Activated T-cell treated with anti-CD3 and anti-CD28 coated beads, Interleukin-2, amount 50 U/mL, for 4 hours (primary cell): ENCODE measurements at regions not wholly inside any gene's neighbourhood (a gene's known extent, or its start where the extent isn't known, plus 50 kb on each side); places are given as distances from the start of the nearest gene placed in this dataset.

Experiments used
- ATAC-seq, 2 donors: fragments of 200-7000 bp; cut with Tn5 transposase; one replicate each; pipeline ENCODE4 v1.10.0; 2021
- DNase-seq: peaks from one replicate; pipeline ENCODE4 v3.0.0-alpha.2; 2020
- H3K27me3 Mint-ChIP-seq: one replicate; pipeline ENCODE4 v1.8.0; 2021; ENCODE audit warnings: low read depth, mixed read lengths
- H3K36me3 Mint-ChIP-seq: one replicate; pipeline ENCODE4 v1.8.0; 2022; ENCODE audit warnings: mixed read lengths; ENCODE audit not compliant: insufficient read depth
- H3K4me1 Mint-ChIP-seq: one replicate; pipeline ENCODE4 v1.8.0; 2021; ENCODE audit warnings: low read depth, mixed read lengths
- H3K4me3 Mint-ChIP-seq: one replicate; pipeline ENCODE4 v1.8.0; 2021; ENCODE audit warnings: mild to moderate bottlenecking, moderate library complexity, mixed read lengths
- H3K9me3 Mint-ChIP-seq: one replicate; pipeline ENCODE4 v1.8.0; 2021; ENCODE audit warnings: mixed read lengths

DNA sequence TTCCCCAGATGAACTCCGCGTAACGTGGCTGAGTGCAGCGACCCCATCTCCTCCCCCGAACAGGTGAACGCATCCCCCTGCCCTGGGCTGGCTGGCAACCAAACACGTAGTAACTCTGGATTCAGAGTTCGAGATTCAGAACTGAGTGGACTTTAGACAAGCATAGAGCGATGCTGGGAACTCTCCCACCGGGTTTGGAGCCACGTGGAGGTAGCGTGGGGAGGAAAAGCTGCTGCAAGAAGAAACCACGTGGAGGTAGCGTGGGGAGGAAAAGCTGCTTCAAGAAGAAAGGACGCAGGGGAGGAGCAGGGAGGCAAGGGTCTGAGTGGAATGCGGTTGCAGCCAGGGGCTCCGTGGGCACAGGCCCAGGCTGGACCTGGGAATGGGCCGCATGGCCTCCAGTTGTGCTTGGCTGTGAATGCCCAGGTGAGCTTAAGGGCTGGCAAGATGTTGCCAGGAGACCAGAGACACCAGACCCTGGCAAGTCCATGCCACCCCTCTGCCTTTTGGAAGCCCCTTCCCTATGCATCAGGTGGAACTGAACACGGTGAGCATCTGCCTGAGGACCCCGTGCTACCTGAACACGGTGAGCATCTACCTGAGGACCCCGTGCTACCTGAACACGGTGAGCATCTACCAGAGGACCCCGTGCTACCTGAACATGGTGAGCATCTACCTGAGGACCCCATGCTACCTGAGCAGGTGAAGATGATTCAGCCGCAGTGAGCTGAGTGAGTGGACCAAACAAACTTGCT is 118.0 kb upstream of the FRMD1 start:
- Mint-ChIP-seq H3K4me3 (no peak overlapping the region), H3K36me3 (no peaks in the 10 kb centered on the region), H3K4me1 (no peaks in the 10 kb centered on the region), H3K27me3 (peaks cover 14% of the 10 kb centered on the region), H3K9me3 (no peaks in the 10 kb centered on the region)
- ATAC-seq, result peak in 1 of 2 donors; percentile 29
- DNase-seq, result no peak

DNA sequence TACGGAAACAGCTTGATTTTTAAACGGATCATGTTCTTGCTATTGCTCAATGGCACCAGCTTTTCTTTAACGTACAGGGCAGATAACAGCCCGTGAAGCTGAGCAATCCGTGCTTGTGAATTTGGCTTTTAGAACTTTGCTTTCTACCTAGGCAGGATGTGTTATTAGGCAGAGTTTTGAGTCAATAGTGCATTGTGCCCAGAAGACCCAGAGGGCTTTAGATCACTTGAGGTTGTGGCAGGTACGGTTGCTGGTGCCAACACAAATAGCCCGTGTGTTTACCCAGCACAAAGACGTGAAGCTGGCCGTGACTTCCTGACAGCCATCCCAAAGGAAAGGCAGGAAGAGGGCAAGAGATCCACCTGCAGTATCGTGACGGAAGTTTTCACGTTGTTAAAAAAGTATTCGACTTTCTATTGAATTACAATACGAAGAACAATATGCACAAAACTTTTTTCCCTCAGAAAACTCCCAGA is 117.4 kb upstream of the FRMD1 start:
- no peak overlapping the region for H3K4me3 Mint-ChIP-seq
- no peak for DNase-seq
- no peak for ATAC-seq
- H3K9me3 Mint-ChIP-seq, result no peaks in the 10 kb centered on the region
- H3K36me3 Mint-ChIP-seq, result no peaks in the 10 kb centered on the region
- peaks cover 11% of the 10 kb centered on the region for H3K27me3 Mint-ChIP-seq
- no peaks in the 10 kb centered on the region for H3K4me1 Mint-ChIP-seq

DNA sequence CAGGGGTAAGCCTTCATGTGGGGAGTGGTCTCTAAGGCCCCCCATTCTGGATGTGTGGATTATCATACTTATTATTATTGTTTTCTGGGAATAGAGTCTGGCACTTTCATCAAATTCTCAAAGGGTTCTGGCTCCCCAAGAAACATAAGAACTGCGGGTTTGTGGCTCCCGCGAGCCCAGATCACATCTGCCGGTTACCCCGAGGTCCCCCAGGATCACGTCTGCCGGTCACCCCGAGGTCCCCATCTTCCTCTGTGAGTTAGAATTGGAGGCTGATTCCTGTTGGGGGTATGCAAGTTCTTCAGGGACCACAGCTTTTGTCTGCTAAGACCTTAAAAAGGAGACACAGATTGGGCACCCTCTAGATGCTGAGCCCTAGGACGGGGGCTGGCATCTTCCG is 116.7 kb upstream of the FRMD1 start:
- Mint-ChIP-seq H3K27me3 (peaks cover 11% of the 10 kb centered on the region), H3K9me3 (no peaks in the 10 kb centered on the region), H3K4me3 (no peak overlapping the region), H3K4me1 (no peaks in the 10 kb centered on the region), H3K36me3 (no peaks in the 10 kb centered on the region)
- ATAC-seq (no peak), DNase-seq (no peak)

DNA sequence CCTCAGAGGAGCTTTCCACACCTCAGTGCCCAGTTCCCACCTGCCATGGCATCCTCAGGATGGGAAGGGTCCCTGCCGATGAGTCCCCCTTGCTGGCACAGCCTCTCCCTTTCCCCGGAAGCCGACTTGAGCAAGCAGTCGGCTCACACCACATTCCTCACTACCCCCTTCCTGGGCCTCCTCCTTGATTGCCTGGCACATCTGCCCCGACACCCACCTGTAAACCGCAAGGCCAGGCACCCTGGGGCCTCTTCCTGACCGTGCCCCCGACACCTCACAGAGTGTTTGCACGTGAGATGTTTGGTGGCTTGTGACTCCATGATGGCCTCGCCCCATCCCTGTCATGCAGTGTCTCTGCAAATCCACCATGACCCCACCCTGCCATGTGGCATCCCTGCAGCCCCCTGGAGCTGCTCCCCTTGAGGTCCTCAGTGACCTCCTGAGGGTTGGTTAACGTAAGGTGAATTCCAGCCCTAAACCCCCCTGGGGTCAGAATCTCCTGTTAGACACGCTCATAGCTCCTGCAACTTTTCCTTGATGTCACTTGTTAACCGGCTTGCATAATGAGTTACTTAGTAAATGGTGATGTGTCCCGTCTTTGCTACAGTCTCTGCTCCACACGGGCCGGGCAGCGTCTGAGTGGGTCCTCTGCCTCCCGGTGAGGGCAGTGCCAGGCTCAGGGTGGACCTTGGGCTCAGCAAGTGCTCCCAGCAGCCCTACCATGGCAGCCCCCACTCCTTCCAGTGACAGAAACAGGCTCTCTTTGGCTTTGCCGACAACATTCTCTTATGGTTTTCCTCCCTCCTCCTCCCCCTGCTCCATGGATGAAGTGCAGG is 115.9 kb upstream of the FRMD1 start:
- Mint-ChIP-seq H3K4me3 (no peak overlapping the region), H3K36me3 (no peaks in the 10 kb centered on the region), H3K4me1 (no peaks in the 10 kb centered on the region), H3K9me3 (no peaks in the 10 kb centered on the region), H3K27me3 (peaks cover 8% of the 10 kb centered on the region)
- ATAC-seq (no peak), DNase-seq (no peak)

GRCh38 chr6:168193816-168194721 is 115.1 kb upstream of the FRMD1 start:
- Mint-ChIP-seq H3K9me3 (no peaks in the 10 kb centered on the region), H3K4me1 (no peaks in the 10 kb centered on the region), H3K4me3 (no peak overlapping the region), H3K36me3 (no peaks in the 10 kb centered on the region), H3K27me3 (peaks cover 8% of the 10 kb centered on the region)
- no peak for ATAC-seq
- no peak for DNase-seq

DNA sequence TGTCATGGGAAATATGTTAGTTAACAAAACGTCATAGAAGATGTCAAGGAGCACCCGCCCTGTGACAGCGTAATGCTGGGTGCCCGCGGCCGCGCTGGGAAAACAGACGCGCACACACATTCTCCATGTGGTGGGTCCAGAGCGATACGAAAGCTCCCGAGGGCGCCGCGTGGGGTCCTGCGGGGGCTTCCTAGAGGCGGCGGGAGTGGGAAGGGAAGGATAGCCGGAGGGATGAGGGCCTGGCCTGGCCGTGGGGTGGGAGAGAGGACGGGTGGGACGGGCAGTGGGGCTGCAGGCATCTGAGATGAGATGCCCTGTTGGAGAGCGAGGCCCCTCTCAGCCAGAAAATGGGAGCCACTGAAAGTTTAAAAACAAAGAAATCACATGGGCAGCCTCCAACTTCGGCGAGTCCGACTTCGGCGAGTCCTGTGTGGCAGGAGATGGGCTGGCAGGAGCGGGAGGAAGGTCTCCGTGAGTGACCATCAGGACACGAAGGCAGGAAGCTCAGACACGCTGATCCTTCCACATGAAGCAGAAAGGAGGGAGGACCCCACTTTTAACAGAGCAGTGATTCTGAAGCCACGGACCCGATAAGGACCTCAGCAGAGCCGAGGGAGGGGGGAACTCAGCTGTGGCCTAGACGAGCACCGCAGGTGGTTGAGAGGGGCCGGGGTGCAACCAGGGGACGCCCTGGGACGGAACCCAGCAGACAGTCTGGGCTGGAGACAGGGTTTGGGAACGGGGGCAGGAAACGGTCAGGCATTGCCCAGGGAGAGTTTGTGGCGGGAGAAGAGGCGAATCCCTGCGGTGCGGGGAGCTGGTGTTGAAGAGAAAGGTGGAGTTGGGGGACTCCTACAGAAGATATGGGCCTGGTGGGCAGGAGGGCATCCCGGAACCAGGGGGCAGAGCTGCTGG is 114.1 kb upstream of the FRMD1 start:
- no peaks in the 10 kb centered on the region for H3K9me3 Mint-ChIP-seq
- no peaks in the 10 kb centered on the region for H3K36me3 Mint-ChIP-seq
- no peak overlapping the region for H3K4me3 Mint-ChIP-seq
- peaks cover 8% of the 10 kb centered on the region for H3K27me3 Mint-ChIP-seq
- no peak for ATAC-seq
- H3K4me1 Mint-ChIP-seq, result no peaks in the 10 kb centered on the region
- no peak for DNase-seq

GRCh38 chr6:168192195-168192900 is 113.3 kb upstream of the FRMD1 start:
- H3K9me3 Mint-ChIP-seq, result no peaks in the 10 kb centered on the region
- no peaks in the 10 kb centered on the region for H3K4me1 Mint-ChIP-seq
- no peaks in the 10 kb centered on the region for H3K36me3 Mint-ChIP-seq
- no peak overlapping the region for H3K4me3 Mint-ChIP-seq
- ATAC-seq, result no peak
- DNase-seq, result no peak
- H3K27me3 Mint-ChIP-seq, result peaks cover 8% of the 10 kb centered on the region

- Mint-ChIP-seq H3K4me1 (no peaks in the 10 kb centered on the region), H3K27me3 (peaks cover 8% of the 10 kb centered on the region), H3K36me3 (no peaks in the 10 kb centered on the region), H3K4me3 (no peak overlapping the region), H3K9me3 (no peaks in the 10 kb centered on the region)
- DNase-seq, result no peak
- ATAC-seq, result no peak
Measured at GRCh38 chr6:168190646-168191443, 111.8 kb upstream of the FRMD1 start.

DNA sequence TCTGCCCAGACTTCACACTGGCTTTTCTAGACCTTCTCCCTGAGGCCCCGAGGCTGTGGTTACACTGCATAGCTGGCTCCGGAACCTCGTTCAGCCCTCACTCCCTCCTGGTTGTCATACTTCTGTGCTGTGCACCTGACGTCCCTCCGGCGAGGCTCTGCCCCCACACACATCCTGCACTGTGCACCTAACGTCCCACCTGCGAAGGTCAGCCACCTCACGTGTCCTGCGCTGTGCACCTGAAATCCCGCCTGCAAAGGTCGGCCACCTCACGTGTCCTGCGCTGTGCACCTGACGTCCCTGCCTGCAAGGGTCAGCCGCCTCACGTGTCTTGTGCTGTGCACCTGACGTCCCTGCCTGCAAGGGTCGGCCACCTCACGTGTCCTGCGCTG is 111.0 kb upstream of the FRMD1 start:
- Mint-ChIP-seq H3K9me3 (no peaks in the 10 kb centered on the region), H3K4me1 (no peaks in the 10 kb centered on the region), H3K27me3 (peaks cover 8% of the 10 kb centered on the region), H3K36me3 (no peaks in the 10 kb centered on the region), H3K4me3 (no peak overlapping the region)
- no peak for ATAC-seq
- DNase-seq, result no peak

- ATAC-seq (peak in 1 of 2 donors; percentile 35), DNase-seq (no peak)
- no peak overlapping the region for H3K4me3 Mint-ChIP-seq
- H3K9me3 Mint-ChIP-seq, result no peaks in the 10 kb centered on the region
- no peaks in the 10 kb centered on the region for H3K4me1 Mint-ChIP-seq
- H3K36me3 Mint-ChIP-seq, result no peaks in the 10 kb centered on the region
- peaks cover 5% of the 10 kb centered on the region for H3K27me3 Mint-ChIP-seq
Measured at GRCh38 chr6:168189200-168190013, 110.4 kb upstream of the FRMD1 start.

GRCh38 chr6:168188369-168189199 is 109.6 kb upstream of the FRMD1 start:
- no peak overlapping the region for H3K4me3 Mint-ChIP-seq
- H3K4me1 Mint-ChIP-seq, result no peaks in the 10 kb centered on the region
- peaks cover 5% of the 10 kb centered on the region for H3K27me3 Mint-ChIP-seq
- ATAC-seq (no peak), DNase-seq (no peak)
- H3K36me3 Mint-ChIP-seq, result no peaks in the 10 kb centered on the region
- H3K9me3 Mint-ChIP-seq, result no peaks in the 10 kb centered on the region
